Tibial nerve (tissue), 4 donors: ENCODE measurements at regions not wholly inside any gene's neighbourhood (a gene's known extent, or its start where the extent isn't known, plus 50 kb on each side); places are given as distances from the start of the nearest gene placed in this dataset.

Experiments used
- EP300 ChIP-seq, 2 donors: sonication (generic); formaldehyde crosslinking; IDR thresholded peaks; one replicate each; pipeline ENCODE4 v1.6.1; 2017; ENCODE audit warnings: antibody characterized with exemption in 2 of 2, mild to moderate bottlenecking in 1 of 2
- TF ChIP-seq, protein P1 (sequence below), 5 experiments: fragments of 200-600 bp in 3 of 5; fragments of 450-650 bp in 2 of 5; sonication (generic) in 3 of 5; IDR thresholded peaks; one replicate each; pipeline ENCODE4 v1.5.1; 2016 to 2019; ENCODE audit warnings: antibody characterized with exemption in 5 of 5, mild to moderate bottlenecking in 3 of 5, moderate library complexity in 2 of 5

DNA sequence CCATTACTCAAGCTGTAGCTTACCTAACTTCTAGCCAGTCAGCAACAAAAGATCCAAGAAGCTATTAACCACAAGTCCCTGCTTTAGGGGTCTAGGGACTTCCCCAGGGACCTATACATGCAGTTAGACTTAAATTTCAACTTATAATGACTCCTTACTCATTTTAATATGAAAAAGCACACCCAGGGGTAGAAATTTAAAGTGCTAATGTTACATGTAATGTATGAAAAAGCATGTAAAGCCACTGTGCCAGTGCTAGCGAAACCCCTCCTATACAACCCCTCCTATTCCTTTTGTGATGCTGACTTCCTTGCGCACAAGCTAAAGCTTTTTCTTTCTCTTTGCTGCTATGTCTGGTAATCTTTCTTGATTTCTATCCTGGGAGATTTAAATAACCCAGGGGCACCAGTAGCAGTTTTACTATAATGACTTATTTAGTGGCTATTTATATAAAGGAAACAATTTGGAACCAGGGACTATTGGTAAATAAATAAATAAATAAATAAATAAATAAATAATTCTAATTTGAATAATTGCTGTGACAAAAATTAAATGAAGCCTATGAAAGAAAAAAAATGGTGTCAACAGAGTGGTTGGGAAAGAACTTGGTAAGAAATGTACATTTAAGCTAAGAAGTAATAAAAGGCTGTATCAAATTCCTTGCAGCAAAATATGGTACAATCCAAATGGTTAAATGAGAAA is 110.5 kb upstream of the MAGI2 start:
- TF ChIP-seq, protein P1, sequence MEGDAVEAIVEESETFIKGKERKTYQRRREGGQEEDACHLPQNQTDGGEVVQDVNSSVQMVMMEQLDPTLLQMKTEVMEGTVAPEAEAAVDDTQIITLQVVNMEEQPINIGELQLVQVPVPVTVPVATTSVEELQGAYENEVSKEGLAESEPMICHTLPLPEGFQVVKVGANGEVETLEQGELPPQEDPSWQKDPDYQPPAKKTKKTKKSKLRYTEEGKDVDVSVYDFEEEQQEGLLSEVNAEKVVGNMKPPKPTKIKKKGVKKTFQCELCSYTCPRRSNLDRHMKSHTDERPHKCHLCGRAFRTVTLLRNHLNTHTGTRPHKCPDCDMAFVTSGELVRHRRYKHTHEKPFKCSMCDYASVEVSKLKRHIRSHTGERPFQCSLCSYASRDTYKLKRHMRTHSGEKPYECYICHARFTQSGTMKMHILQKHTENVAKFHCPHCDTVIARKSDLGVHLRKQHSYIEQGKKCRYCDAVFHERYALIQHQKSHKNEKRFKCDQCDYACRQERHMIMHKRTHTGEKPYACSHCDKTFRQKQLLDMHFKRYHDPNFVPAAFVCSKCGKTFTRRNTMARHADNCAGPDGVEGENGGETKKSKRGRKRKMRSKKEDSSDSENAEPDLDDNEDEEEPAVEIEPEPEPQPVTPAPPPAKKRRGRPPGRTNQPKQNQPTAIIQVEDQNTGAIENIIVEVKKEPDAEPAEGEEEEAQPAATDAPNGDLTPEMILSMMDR (IDR thresholded peaks at IDR 0.05): no peak
- no peak for TF ChIP-seq EP300 (IDR thresholded peaks at IDR 0.05)
